CD4-positive, CD25-positive, alpha-beta regulatory T cell (primary cell): ENCODE measurements at regions not wholly inside any gene's neighbourhood (a gene's known extent, or its start where the extent isn't known, plus 50 kb on each side); places are given as distances from the start of the nearest gene placed in this dataset.
A peak's percentile ranks its signal among the peaks of the same experiment; 100 is the strongest.

Experiments
- ATAC-seq, 2 donors: fragments of 150-1000 bp; cut with Tn5 transposase; one replicate each; pipeline ENCODE4 v1.10.0; 2021; ENCODE audit warnings: low read depth in 2 of 2, moderate number of reproducible peaks in 2 of 2, moderate library complexity in 1 of 2
- DNase-seq, 3 donors: peaks; one replicate each; pipeline versions ENCODE4 v3.0.0 to v3.0.0-alpha.2; 2012 to 2022; ENCODE audit warnings: mixed read lengths in 1 of 3
- H3K27ac ChIP-seq: one replicate; pipeline ENCODE4 v1.7.0; 2013; ENCODE audit warnings: mild to moderate bottlenecking, low read length; ENCODE audit not compliant: insufficient read depth, poor library complexity, severe bottlenecking
- H3K27me3 ChIP-seq: one replicate; pipeline ENCODE4 v1.7.0; 2013; ENCODE audit warnings: low read length; ENCODE audit not compliant: control insufficient read depth, insufficient read depth
- H3K36me3 ChIP-seq: one replicate; pipeline ENCODE4 v1.7.0; 2013; ENCODE audit warnings: mild to moderate bottlenecking, low read length, moderate library complexity; ENCODE audit not compliant: control insufficient read depth, insufficient read depth
- H3K4me1 ChIP-seq: 2 replicates; pipeline ENCODE4 v1.7.0; 2013; ENCODE audit warnings: mild to moderate bottlenecking, low read length; ENCODE audit not compliant: insufficient read depth, control insufficient read depth, poor library complexity, severe bottlenecking
- H3K4me3 ChIP-seq: one replicate; pipeline ENCODE4 v1.7.0; 2013; ENCODE audit warnings: low read depth, mild to moderate bottlenecking, low read length, moderate library complexity
- H3K9me3 ChIP-seq, 2 experiments: 1 replicate in 1 of 2; 2 replicates in 1 of 2; pipeline ENCODE4 v1.7.0; 2013; ENCODE audit warnings: low read length in 2 of 2, mild to moderate bottlenecking in 1 of 2, moderate library complexity in 1 of 2; ENCODE audit not compliant: control insufficient read depth in 2 of 2
- H3K27ac Mint-ChIP-seq, 3 donors: one replicate each; pipeline ENCODE4 v1.8.0; 2020 to 2022; ENCODE audit warnings: mild to moderate bottlenecking in 3 of 3, mixed read lengths in 3 of 3, moderate library complexity in 2 of 3
- H3K27me3 Mint-ChIP-seq: one replicate; pipeline ENCODE4 v1.8.0; 2022; ENCODE audit warnings: mild to moderate bottlenecking, mixed read lengths
- H3K36me3 Mint-ChIP-seq: one replicate; pipeline ENCODE4 v1.8.0; 2020; ENCODE audit warnings: mixed read lengths
- H3K4me1 Mint-ChIP-seq, 4 donors: one replicate each; pipeline ENCODE4 v1.8.0; 2020 to 2022; ENCODE audit warnings: mixed read lengths in 4 of 4, mild to moderate bottlenecking in 1 of 4
- H3K4me3 Mint-ChIP-seq, 4 donors: one replicate each; pipeline ENCODE4 v1.8.0; 2020 to 2022; ENCODE audit warnings: mild to moderate bottlenecking in 4 of 4, mixed read lengths in 4 of 4, moderate library complexity in 3 of 4
- H3K9me3 Mint-ChIP-seq, 7 donors: one replicate each; pipeline ENCODE4 v1.8.0; 2020 to 2022; ENCODE audit warnings: mixed read lengths in 7 of 7, mild to moderate bottlenecking in 3 of 7, moderate library complexity in 2 of 7

DNA sequence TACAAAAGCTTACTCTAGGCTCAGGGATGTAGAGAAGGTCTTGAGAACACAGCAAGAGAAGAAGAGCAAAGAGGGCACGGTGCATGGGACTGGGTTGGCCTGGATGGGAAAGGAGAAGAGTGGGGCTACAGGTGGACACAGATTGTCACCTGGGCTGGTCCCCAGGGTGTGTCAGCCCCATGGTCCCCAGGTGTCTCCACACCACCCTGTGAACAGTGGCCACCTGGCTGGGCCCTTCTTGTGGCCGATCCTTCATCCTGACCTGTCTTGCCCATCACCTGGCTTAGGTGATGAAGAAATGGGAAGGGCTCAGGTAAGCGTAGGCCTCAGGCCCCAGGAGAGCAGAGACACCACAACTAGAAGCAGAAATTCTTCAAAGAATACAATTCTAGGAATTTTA, 188.9 kb downstream of the TENT4A start:
- Mint-ChIP-seq H3K27me3 (no peaks in the 10 kb centered on the region), H3K9me3 (peaks cover 0 to 1% (median 0%) of the 10 kb centered on the region in 7 donors), H3K4me1 (no peaks in the 10 kb centered on the region), H3K4me3 (no peak overlapping the region), H3K36me3 (no peaks in the 10 kb centered on the region), H3K27ac (peak overlapping the region in 1 of 3 donors; percentile 70)
- H3K9me3 ChIP-seq: no peaks in the 10 kb centered on the region
- no peak for DNase-seq
- no peaks in the 10 kb centered on the region for H3K27me3 ChIP-seq
- H3K36me3 ChIP-seq: no peaks in the 10 kb centered on the region
- no peaks in the 10 kb centered on the region for H3K4me1 ChIP-seq
- ATAC-seq: no peak
- H3K4me3 ChIP-seq: no peak overlapping the region
- no peak overlapping the region for H3K27ac ChIP-seq

DNA sequence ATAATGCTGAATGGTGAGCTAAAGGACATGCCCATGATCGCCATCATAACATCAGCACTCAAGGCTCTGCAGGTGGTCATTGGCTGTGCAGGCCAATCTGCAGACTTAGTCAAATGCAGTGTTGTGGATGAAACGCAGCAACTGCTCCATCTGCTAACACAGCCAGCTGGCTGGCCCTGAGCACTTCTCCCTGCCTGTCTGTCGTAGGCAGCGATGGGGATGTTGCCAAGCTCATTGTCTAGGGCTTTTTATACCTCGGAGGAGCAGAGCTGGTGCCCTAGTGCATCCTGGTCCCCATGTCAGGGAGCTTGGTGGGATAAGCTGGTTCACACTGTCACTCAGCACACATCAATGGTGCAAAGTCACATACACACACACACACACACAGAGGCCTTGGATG, 189.4 kb downstream of the TENT4A start:
- H3K9me3 Mint-ChIP-seq: peaks cover 0 to 1% (median 0%) of the 10 kb centered on the region in 7 donors
- no peak for DNase-seq
- no peak overlapping the region for H3K27ac ChIP-seq

GRCh38 chr5:6903934-6904333, 190.7 kb downstream of the TENT4A start:
- Histone ChIP-seq H3K4me3 (no peak overlapping the region), H3K27ac (no peak overlapping the region), H3K9me3 (no peaks in the 10 kb centered on the region), H3K27me3 (no peaks in the 10 kb centered on the region), H3K36me3 (no peaks in the 10 kb centered on the region), H3K4me1 (no peaks in the 10 kb centered on the region)
- Mint-ChIP-seq H3K27ac (no peak overlapping the region), H3K36me3 (no peaks in the 10 kb centered on the region), H3K9me3 (peaks cover 0 to 1% (median 0%) of the 10 kb centered on the region in 7 donors), H3K4me3 (no peak overlapping the region), H3K4me1 (peaks cover 0 to 2% (median 0%) of the 10 kb centered on the region in 4 donors), H3K27me3 (no peaks in the 10 kb centered on the region)
- ATAC-seq: no peak
- DNase-seq: no peak

More for the DNA sequence above, 189.4 kb downstream of the TENT4A start:
- Mint-ChIP-seq H3K36me3 (no peaks in the 10 kb centered on the region), H3K27me3 (no peaks in the 10 kb centered on the region), H3K4me3 (no peak overlapping the region), H3K4me1 (no peaks in the 10 kb centered on the region), H3K27ac (no peak overlapping the region)
- no peak for ATAC-seq
- Histone ChIP-seq H3K4me1 (no peaks in the 10 kb centered on the region), H3K4me3 (no peak overlapping the region), H3K27me3 (no peaks in the 10 kb centered on the region), H3K36me3 (no peaks in the 10 kb centered on the region), H3K9me3 (no peaks in the 10 kb centered on the region)

- H3K4me1 ChIP-seq: no peaks in the 10 kb centered on the region
Measured at GRCh38 chr5:6904860-6905259, 191.6 kb downstream of the TENT4A start.

GRCh38 chr5:6905423-6905822, 192.2 kb downstream of the TENT4A start:
- Mint-ChIP-seq H3K4me1 (peaks cover 0 to 2% (median 0%) of the 10 kb centered on the region in 4 donors), H3K9me3 (peaks cover 0 to 1% (median 0%) of the 10 kb centered on the region in 7 donors), H3K36me3 (no peaks in the 10 kb centered on the region), H3K27me3 (no peaks in the 10 kb centered on the region), H3K27ac (no peak overlapping the region), H3K4me3 (no peak overlapping the region)
- no peaks in the 10 kb centered on the region for H3K9me3 ChIP-seq
- no peak overlapping the region for H3K27ac ChIP-seq
- no peak for ATAC-seq
- no peaks in the 10 kb centered on the region for H3K4me1 ChIP-seq
- no peaks in the 10 kb centered on the region for H3K36me3 ChIP-seq
- H3K4me3 ChIP-seq: no peak overlapping the region
- DNase-seq: no peak
- H3K27me3 ChIP-seq: no peaks in the 10 kb centered on the region

More at GRCh38 chr5:6904860-6905259, 191.6 kb downstream of the TENT4A start:
- Histone ChIP-seq H3K27ac (no peak overlapping the region), H3K36me3 (no peaks in the 10 kb centered on the region), H3K4me3 (no peak overlapping the region), H3K27me3 (no peaks in the 10 kb centered on the region), H3K9me3 (no peaks in the 10 kb centered on the region)
- DNase-seq (no peak), ATAC-seq (no peak)
- Mint-ChIP-seq H3K9me3 (peaks cover 0 to 1% (median 0%) of the 10 kb centered on the region in 7 donors), H3K27me3 (no peaks in the 10 kb centered on the region), H3K27ac (no peak overlapping the region), H3K4me3 (no peak overlapping the region), H3K4me1 (peaks cover 0 to 2% (median 0%) of the 10 kb centered on the region in 4 donors), H3K36me3 (no peaks in the 10 kb centered on the region)

- Mint-ChIP-seq H3K4me1 (peaks cover 0 to 2% (median 0%) of the 10 kb centered on the region in 4 donors), H3K36me3 (no peaks in the 10 kb centered on the region), H3K4me3 (no peak overlapping the region), H3K27me3 (no peaks in the 10 kb centered on the region), H3K9me3 (peaks cover 0 to 1% (median 0%) of the 10 kb centered on the region in 7 donors), H3K27ac (no peak overlapping the region)
- H3K27ac ChIP-seq: no peak overlapping the region
- H3K36me3 ChIP-seq: no peaks in the 10 kb centered on the region
- no peak for ATAC-seq
- no peaks in the 10 kb centered on the region for H3K27me3 ChIP-seq
- H3K4me3 ChIP-seq: no peak overlapping the region
- H3K4me1 ChIP-seq: no peaks in the 10 kb centered on the region
- DNase-seq: no peak
- no peaks in the 10 kb centered on the region for H3K9me3 ChIP-seq
Measured at GRCh38 chr5:6905883-6906282, 192.7 kb downstream of the TENT4A start.

DNA sequence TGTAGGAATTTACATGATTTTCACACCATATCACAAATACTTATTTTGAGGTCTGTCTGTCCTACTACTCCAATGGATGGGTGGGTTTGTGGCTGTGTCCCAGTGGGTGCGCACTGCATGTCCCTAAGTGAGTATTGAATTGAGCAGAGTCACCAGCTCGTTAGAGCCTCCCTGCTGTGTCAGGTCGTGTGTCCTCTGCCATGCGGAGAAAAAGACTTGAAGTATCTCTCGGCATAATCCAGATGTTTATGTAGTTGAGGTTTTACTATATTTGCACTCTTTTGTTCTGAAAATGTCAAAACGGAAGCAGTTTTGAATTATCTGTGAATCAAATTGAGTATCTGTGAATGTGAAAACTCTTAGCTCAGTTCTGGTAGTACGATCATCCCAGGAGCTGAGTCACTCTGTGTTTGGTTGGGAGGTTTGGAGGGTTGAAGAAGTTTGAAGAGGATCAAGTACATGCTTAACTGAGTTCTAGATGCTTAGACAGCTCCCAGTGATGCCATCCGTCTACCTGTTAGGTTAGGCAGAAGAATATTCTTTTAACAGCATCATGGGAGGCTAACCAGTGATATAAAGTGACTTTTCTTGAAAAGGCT, 194.2 kb downstream of the TENT4A start:
- Histone ChIP-seq H3K27me3 (no peaks in the 10 kb centered on the region), H3K9me3 (no peaks in the 10 kb centered on the region), H3K4me3 (no peak overlapping the region), H3K27ac (no peak overlapping the region), H3K36me3 (no peaks in the 10 kb centered on the region), H3K4me1 (no peaks in the 10 kb centered on the region)
- H3K27me3 Mint-ChIP-seq: peaks cover 6% of the 10 kb centered on the region
- no peak overlapping the region for H3K27ac Mint-ChIP-seq
- peaks cover 0 to 2% (median 0%) of the 10 kb centered on the region in 4 donors for H3K4me1 Mint-ChIP-seq
- no peak overlapping the region for H3K4me3 Mint-ChIP-seq
- no peak for DNase-seq
- H3K36me3 Mint-ChIP-seq: no peaks in the 10 kb centered on the region
- no peak for ATAC-seq
- H3K9me3 Mint-ChIP-seq: peaks cover 0 to 3% (median 0%) of the 10 kb centered on the region in 7 donors

DNA sequence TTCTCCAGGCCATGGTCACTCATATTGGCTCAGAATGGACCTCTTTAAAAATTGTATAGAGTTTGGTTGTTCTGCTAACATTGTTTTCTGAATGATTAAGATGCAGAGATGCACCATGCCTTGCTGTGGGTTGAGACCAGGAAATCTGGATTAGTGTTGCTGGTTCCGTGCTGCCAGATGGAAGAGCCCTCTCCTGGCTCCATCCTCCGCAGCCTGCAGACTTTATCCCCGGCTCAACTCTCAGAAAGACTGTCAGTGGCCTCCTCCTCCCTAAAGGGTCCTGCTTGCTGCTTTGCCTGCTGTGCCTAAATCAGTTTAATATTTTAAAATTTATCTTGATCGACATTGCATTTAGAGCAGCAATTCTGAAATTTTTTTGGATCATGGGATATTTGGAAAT, 196.7 kb downstream of the TENT4A start:
- H3K27ac Mint-ChIP-seq: no peak overlapping the region
- no peak for DNase-seq
- H3K9me3 Mint-ChIP-seq: peaks cover 0 to 3% (median 0%) of the 10 kb centered on the region in 7 donors
- no peaks in the 10 kb centered on the region for H3K36me3 Mint-ChIP-seq
- no peak overlapping the region for H3K4me3 Mint-ChIP-seq
- H3K4me1 Mint-ChIP-seq: peaks cover 0 to 2% (median 0%) of the 10 kb centered on the region in 4 donors
- Histone ChIP-seq H3K27ac (no peak overlapping the region), H3K9me3 (no peaks in the 10 kb centered on the region), H3K36me3 (no peaks in the 10 kb centered on the region), H3K4me3 (no peak overlapping the region), H3K27me3 (no peaks in the 10 kb centered on the region), H3K4me1 (no peaks in the 10 kb centered on the region)
- ATAC-seq: no peak
- H3K27me3 Mint-ChIP-seq: peaks cover 9% of the 10 kb centered on the region
